PC-9 (cell line): ENCODE measurements at regions not wholly inside any gene's neighbourhood (a gene's known extent, or its start where the extent isn't known, plus 50 kb on each side); places are given as distances from the start of the nearest gene placed in this dataset.

ENCODE experiments used
- CTCF ChIP-seq: fragments of 200-600 bp; sonication (generic); conservative IDR thresholded peaks from 2 replicates; pipeline ENCODE4 v1.6.1; 2017; ENCODE audit warnings: mixed run types, antibody characterized with exemption, mild to moderate bottlenecking, moderate library complexity
- EZH2 ChIP-seq: fragments of 200-600 bp; sonication (generic); IDR thresholded peaks from 2 replicates; pipeline ENCODE4 v1.8.0; 2017; ENCODE audit warnings: antibody characterized with exemption, low read depth

GRCh38 chr9:89793124-89793495 is 188.3 kb downstream of the GADD45G start:
- TF ChIP-seq CTCF = no peak
- TF ChIP-seq EZH2 = no peak
